Prostate gland (tissue), 2 donors: ENCODE measurements at regions not wholly inside any gene's neighbourhood (a gene's known extent, or its start where the extent isn't known, plus 50 kb on each side); places are given as distances from the start of the nearest gene placed in this dataset.

Source experiments
- DNase-seq: peaks from one replicate; pipeline ENCODE4 v3.0.0-alpha.2; 2019; ENCODE audit warnings: low spot score
- H3K27ac ChIP-seq, 2 donors: fragments of 200-600 bp; sonication (generic); 2 replicates each; pipeline ENCODE4 v1.5.1; 2017 to 2019
- H3K27me3 ChIP-seq: fragments of 200-600 bp; sonication (generic); replicated peaks from 2 replicates; pipeline ENCODE4 v1.5.1; 2019; ENCODE audit not compliant: insufficient read depth
- H3K36me3 ChIP-seq, 2 donors: fragments of 200-600 bp; sonication (generic); 1 replicate in 1 of 2; 2 replicates in 1 of 2; pipeline versions ENCODE4 v1.5.1 to v1.8.1; 2017 to 2019
- H3K4me1 ChIP-seq: fragments of 200-600 bp; sonication (generic); replicated peaks from 2 replicates; pipeline ENCODE4 v1.5.1; 2019
- H3K4me3 ChIP-seq, 2 donors: fragments of 200-600 bp; sonication (generic); 2 replicates each; pipeline ENCODE4 v1.5.1; 2017 to 2019
- H3K9me3 ChIP-seq: fragments of 200-600 bp; sonication (generic); 2 replicates; pipeline ENCODE4 v1.5.1; 2017
- CTCF ChIP-seq, 4 experiments: fragments of 200-600 bp in 2 of 4; fragments of 450-650 bp in 2 of 4; sonication (generic) in 2 of 4; IDR thresholded peaks; 1 replicate in 3 of 4; 2 replicates in 1 of 4; pipeline ENCODE4 v1.5.1; 2016 to 2019; ENCODE audit warnings: antibody characterized with exemption in 4 of 4, mild to moderate bottlenecking in 2 of 4, moderate library complexity in 2 of 4
- POLR2A ChIP-seq: fragments of 450-650 bp; IDR thresholded peaks from one replicate; pipeline ENCODE4 v1.6.1; 2016; ENCODE audit warnings: antibody characterized with exemption, mild to moderate bottlenecking
- POLR2AphosphoS5 ChIP-seq: sonication (generic); formaldehyde crosslinking; IDR thresholded peaks from one replicate; pipeline ENCODE4 v1.6.1; 2017; ENCODE audit warnings: antibody characterized with exemption
- WGBS: methylation state at CpG from one replicate; pipeline ENCODE4 v1.1.5; 2018; 5-methylcytosine and 5-hydroxymethylcytosine counted together
- intact Hi-C: fragments of 100-400 bp; cut with DNase I; formaldehyde crosslinking; loops from one replicate; pipeline ENCODE4 v1.14.2; 2022

DNA sequence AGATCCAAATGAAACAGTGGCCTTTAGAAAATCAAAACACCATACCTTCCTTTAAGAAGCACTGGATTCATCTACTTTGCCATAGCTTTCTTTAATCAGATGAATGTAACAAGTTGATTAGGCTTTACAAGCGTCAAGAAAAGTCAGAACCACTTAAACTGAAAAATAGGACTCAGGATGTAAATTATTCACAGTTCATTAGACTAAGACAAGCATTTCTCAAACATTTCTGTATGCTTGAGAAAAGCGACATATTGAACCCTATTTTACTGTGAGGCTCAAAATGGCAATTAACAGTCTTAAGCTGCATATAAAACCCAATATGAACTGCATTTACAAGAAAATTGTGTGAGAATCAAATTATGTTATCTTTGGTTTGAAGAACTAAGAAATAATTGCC lies 256.7 kb upstream of the SNX7 start:
- TF ChIP-seq POLR2A (no peak), CTCF (IDR thresholded peaks at IDR 0.05) (no peak), POLR2AphosphoS5 (no peak)
- intact Hi-C loops: no loop called here
- no peak for DNase-seq
- H3K36me3 ChIP-seq: no peaks in the 10 kb centered on the region
- no peaks in the 10 kb centered on the region for H3K27me3 ChIP-seq
- H3K9me3 ChIP-seq: no peaks in the 10 kb centered on the region
- H3K4me3 ChIP-seq: no peak overlapping the region
- no peak overlapping the region for H3K27ac ChIP-seq
- 66% methylated on average over 2 of the region's 2 CpGs for WGBS
- no peaks in the 10 kb centered on the region for H3K4me1 ChIP-seq

- no peaks in the 10 kb centered on the region for H3K4me1 ChIP-seq
- DNase-seq: no peak
- no peaks in the 10 kb centered on the region for H3K9me3 ChIP-seq
- TF ChIP-seq CTCF (IDR thresholded peaks at IDR 0.05) (no peak), POLR2A (no peak), POLR2AphosphoS5 (no peak)
- intact Hi-C loops: no loop called here
- H3K27ac ChIP-seq: no peak overlapping the region
- 48% methylated on average over 2 of the region's 2 CpGs for WGBS
- H3K4me3 ChIP-seq: no peak overlapping the region
- no peaks in the 10 kb centered on the region for H3K27me3 ChIP-seq
- no peaks in the 10 kb centered on the region for H3K36me3 ChIP-seq
Measured at GRCh38 chr1:98403963-98404480, 257.5 kb upstream of the SNX7 start.

- H3K4me1 ChIP-seq: no peaks in the 10 kb centered on the region
- DNase-seq: no peak
- TF ChIP-seq POLR2AphosphoS5 (no peak), POLR2A (no peak), CTCF (IDR thresholded peaks at IDR 0.05) (no peak)
- no peak overlapping the region for H3K27ac ChIP-seq
- no peaks in the 10 kb centered on the region for H3K9me3 ChIP-seq
- WGBS: 67% methylated on average over 2 of the region's 2 CpGs
- no peak overlapping the region for H3K4me3 ChIP-seq
- H3K27me3 ChIP-seq: no peaks in the 10 kb centered on the region
- no peaks in the 10 kb centered on the region for H3K36me3 ChIP-seq
- intact Hi-C loops: no loop called here
Measured at GRCh38 chr1:98402860-98403259, 258.7 kb upstream of the SNX7 start.

GRCh38 chr1:98400446-98400845 lies 261.1 kb upstream of the SNX7 start:
- no peak overlapping the region for H3K4me3 ChIP-seq
- H3K27ac ChIP-seq: no peak overlapping the region
- H3K27me3 ChIP-seq: no peaks in the 10 kb centered on the region
- TF ChIP-seq POLR2AphosphoS5: no peak
- TF ChIP-seq CTCF (IDR thresholded peaks at IDR 0.05): no peak
- no peak for TF ChIP-seq POLR2A
- WGBS: 83% methylated on average over 2 of the region's 2 CpGs
- DNase-seq: no peak
- H3K36me3 ChIP-seq: no peaks in the 10 kb centered on the region
- no peaks in the 10 kb centered on the region for H3K4me1 ChIP-seq
- intact Hi-C loops: no loop called here
- H3K9me3 ChIP-seq: no peaks in the 10 kb centered on the region

DNA sequence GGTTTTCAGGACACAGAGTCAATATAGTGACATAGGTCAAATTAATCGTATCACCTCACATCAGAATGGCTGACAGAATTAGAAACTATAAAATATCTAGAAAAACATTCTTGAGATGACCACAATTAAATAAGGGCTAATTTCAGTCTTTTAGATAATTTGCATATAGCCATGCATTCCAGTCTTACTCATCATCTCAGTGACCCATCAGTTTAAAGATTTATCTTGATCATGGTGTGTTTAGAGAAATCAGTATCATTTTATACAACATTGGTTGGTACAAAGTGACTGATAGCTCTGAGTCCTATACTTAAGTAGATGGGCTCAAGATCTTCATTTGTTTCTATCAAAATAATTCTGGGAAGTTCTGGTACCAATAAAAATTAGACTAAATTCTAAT lies 262.3 kb upstream of the SNX7 start:
- Histone ChIP-seq H3K4me3 (no peak overlapping the region), H3K27ac (no peak overlapping the region), H3K27me3 (no peaks in the 10 kb centered on the region), H3K36me3 (no peaks in the 10 kb centered on the region), H3K4me1 (no peaks in the 10 kb centered on the region), H3K9me3 (no peaks in the 10 kb centered on the region)
- no peak for DNase-seq
- TF ChIP-seq CTCF (IDR thresholded peaks at IDR 0.05): no peak
- no peak for TF ChIP-seq POLR2A
- WGBS: 95% methylated on average over 1 of the region's 1 CpG
- intact Hi-C loops: no loop called here
